Transverse colon (tissue), 4 donors: ENCODE measurements at regions not wholly inside any gene's neighbourhood (a gene's known extent, or its start where the extent isn't known, plus 50 kb on each side); places are given as distances from the start of the nearest gene placed in this dataset.

Source experiments
- DNase-seq: peaks from one replicate; pipeline ENCODE4 v3.0.0-alpha.2; 2019
- H3K27ac ChIP-seq, 4 donors: fragments of 200-600 bp; sonication (generic); 2 replicates each; pipeline ENCODE4 v1.5.1; 2016 to 2018; ENCODE audit warnings: inconsistent platforms in 4 of 4
- H3K27me3 ChIP-seq: fragments of 200-600 bp; sonication (generic); 2 replicates; pipeline ENCODE4 v1.5.1; 2017; ENCODE audit warnings: inconsistent platforms
- H3K36me3 ChIP-seq, 4 donors: fragments of 200-600 bp; sonication (generic); 2 replicates each; pipeline ENCODE4 v1.5.1; 2017 to 2019; ENCODE audit warnings: inconsistent platforms in 4 of 4
- H3K4me1 ChIP-seq, 4 donors: fragments of 200-600 bp; sonication (generic); 2 replicates each; pipeline ENCODE4 v1.5.1; 2017 to 2020; ENCODE audit warnings: inconsistent platforms in 4 of 4
- H3K4me3 ChIP-seq, 4 donors: fragments of 200-600 bp; sonication (generic); 1 replicate in 1 of 4; 2 replicates in 3 of 4; pipeline versions ENCODE4 v1.5.1 to v1.6.1; 2017 to 2019; ENCODE audit warnings: inconsistent platforms in 4 of 4
- H3K9me3 ChIP-seq, 2 donors: fragments of 200-600 bp; sonication (generic); 2 replicates each; pipeline ENCODE4 v1.5.1; 2017 to 2019; ENCODE audit warnings: inconsistent platforms in 2 of 2
- EP300 ChIP-seq: sonication (generic); formaldehyde crosslinking; IDR thresholded peaks from one replicate; pipeline ENCODE4 v1.6.1; 2017; ENCODE audit warnings: antibody characterized with exemption, low read depth
- POLR2A ChIP-seq: fragments of 450-650 bp; IDR thresholded peaks from one replicate; pipeline ENCODE4 v1.6.1; 2016; ENCODE audit warnings: antibody characterized with exemption, mild to moderate bottlenecking, moderate library complexity
- POLR2AphosphoS5 ChIP-seq, 3 donors: sonication (generic); formaldehyde crosslinking; IDR thresholded peaks; one replicate each; pipeline ENCODE4 v1.6.1; 2016; ENCODE audit warnings: antibody characterized with exemption in 3 of 3
- WGBS, 2 donors: methylation state at CpG; one replicate each; pipeline ENCODE4 v1.1.5; 2018; ENCODE audit warnings: low coverage in 1 of 2; 5-methylcytosine and 5-hydroxymethylcytosine counted together
- in situ Hi-C, 4 donors: fragments of 200-750 bp; cut with MboI; loops; one replicate each; pipeline versions ENCODE4 v1.15.0 to v1.15.1; 2017; ENCODE audit warnings: low sequenced_read_pairs in 3 of 4, low pct_ligation_motif_present in 1 of 4, low pct_unique_long_range_greater_than_20kb in 1 of 4
- intact Hi-C: fragments of 100-400 bp; cut with DNase I; formaldehyde crosslinking; loops from one replicate; pipeline ENCODE4 v1.15.1; 2023; ENCODE audit warnings: low total_unique reads
- TF ChIP-seq, protein P1 (sequence below), 5 experiments: fragments of 200-600 bp in 3 of 5; fragments of 450-650 bp in 2 of 5; sonication (generic) in 3 of 5; IDR thresholded peaks; 1 replicate in 2 of 5; 2 replicates in 3 of 5; pipeline ENCODE4 v1.5.1; 2016 to 2017; ENCODE audit warnings: antibody characterized with exemption in 5 of 5, inconsistent platforms in 3 of 5, mild to moderate bottlenecking in 2 of 5, moderate library complexity in 1 of 5

DNA sequence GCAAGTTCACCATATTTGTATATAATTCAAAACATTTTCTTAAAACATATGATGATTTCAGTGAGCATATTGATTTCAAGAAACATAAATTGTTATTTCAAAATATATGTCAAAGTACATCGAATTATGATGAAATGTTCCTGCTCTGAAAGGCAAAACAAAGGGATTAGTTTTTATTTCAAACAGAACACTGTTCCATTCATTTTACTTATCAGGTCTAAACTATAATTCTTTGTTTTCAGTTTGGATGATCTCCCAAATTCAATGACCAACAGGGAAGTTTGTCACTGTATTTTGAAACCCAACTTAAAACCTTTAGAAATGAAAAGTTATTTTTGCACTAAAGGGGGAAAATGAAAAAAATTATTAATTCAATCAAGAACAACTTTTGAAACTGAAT is 610.2 kb downstream of the SLITRK1 start:
- WGBS, 2 donors, result 50 to 66% methylated on average over 1 of the region's 1 CpG
- no peak overlapping the region for H3K27ac ChIP-seq

DNA sequence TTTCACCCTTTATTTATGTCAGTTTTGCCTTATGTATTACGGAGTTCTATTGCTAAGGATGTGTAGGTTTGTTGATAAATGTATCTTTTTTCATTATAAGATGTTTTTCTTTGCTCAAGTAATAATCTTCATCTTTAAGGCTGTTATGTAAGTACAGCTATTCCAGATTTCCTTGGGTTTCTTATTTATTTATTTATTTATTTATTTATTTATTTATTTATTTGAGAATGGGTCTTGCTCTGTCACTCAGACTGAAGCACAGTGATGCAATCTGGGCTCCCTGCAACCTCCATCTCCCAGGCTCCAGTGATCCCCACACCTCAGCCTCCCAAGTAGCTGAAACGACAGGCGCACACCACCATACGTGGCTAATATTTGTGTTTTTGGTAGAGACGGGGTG is 617.0 kb downstream of the SLITRK1 start:
- WGBS, 2 donors, result 65 to 73% methylated on average over 1 to 5 of the region's 5 CpGs
- no peak for TF ChIP-seq POLR2AphosphoS5 (IDR thresholded peaks at IDR 0.05)
- no peak for TF ChIP-seq EP300
- no peak for TF ChIP-seq POLR2A
- TF ChIP-seq, protein P1, sequence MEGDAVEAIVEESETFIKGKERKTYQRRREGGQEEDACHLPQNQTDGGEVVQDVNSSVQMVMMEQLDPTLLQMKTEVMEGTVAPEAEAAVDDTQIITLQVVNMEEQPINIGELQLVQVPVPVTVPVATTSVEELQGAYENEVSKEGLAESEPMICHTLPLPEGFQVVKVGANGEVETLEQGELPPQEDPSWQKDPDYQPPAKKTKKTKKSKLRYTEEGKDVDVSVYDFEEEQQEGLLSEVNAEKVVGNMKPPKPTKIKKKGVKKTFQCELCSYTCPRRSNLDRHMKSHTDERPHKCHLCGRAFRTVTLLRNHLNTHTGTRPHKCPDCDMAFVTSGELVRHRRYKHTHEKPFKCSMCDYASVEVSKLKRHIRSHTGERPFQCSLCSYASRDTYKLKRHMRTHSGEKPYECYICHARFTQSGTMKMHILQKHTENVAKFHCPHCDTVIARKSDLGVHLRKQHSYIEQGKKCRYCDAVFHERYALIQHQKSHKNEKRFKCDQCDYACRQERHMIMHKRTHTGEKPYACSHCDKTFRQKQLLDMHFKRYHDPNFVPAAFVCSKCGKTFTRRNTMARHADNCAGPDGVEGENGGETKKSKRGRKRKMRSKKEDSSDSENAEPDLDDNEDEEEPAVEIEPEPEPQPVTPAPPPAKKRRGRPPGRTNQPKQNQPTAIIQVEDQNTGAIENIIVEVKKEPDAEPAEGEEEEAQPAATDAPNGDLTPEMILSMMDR (IDR thresholded peaks at IDR 0.05), result no peak
- in situ Hi-C loops, result no loop called here

More for the DNA sequence above, 610.2 kb downstream of the SLITRK1 start:
- Histone ChIP-seq H3K4me3 (no peak overlapping the region), H3K27me3 (no peaks in the 10 kb centered on the region), H3K4me1 (no peaks in the 10 kb centered on the region), H3K36me3 (no peaks in the 10 kb centered on the region), H3K9me3 (peaks cover 0 to 5% of the 10 kb centered on the region in 2 donors)
- in situ Hi-C loops, result no loop called here
- TF ChIP-seq EP300, result no peak
- no peak for TF ChIP-seq POLR2A
- TF ChIP-seq, protein P1 (IDR thresholded peaks at IDR 0.05), result no peak
- TF ChIP-seq POLR2AphosphoS5 (IDR thresholded peaks at IDR 0.05), result no peak
- intact Hi-C loops, result no loop called here
- no peak for DNase-seq

DNA sequence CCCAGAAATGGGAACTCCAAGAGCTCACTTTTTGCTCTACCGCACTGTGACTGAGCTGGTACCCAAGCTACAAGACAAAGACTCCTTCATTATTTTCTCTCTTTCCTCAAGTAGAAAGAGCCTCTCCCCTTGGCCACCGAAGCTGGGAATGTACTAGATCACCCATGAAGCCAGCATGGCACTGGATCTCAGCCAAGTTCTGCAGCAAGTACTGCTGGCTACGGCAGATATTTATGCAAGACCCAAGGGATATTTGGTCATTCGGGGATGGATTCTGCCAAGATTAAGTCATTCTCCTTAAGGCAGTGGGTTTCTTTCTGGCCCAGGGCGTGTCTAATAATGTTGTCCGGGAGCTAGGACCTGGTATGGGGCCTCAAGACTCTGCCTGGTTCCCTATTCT is 633.5 kb downstream of the SLITRK1 start:
- H3K27ac ChIP-seq, result no peak overlapping the region
- peaks cover 6 to 20% of the 10 kb centered on the region in 2 donors for H3K9me3 ChIP-seq
- 80 to 82% methylated on average over 3 to 6 of the region's 6 CpGs for WGBS, 2 donors
- intact Hi-C loops (no loop called here), in situ Hi-C loops (no loop called here)
- H3K36me3 ChIP-seq, result no peaks in the 10 kb centered on the region
- TF ChIP-seq POLR2A, result no peak
- no peak for TF ChIP-seq POLR2AphosphoS5 (IDR thresholded peaks at IDR 0.05)
- no peak for TF ChIP-seq EP300
- TF ChIP-seq, protein P1 (IDR thresholded peaks at IDR 0.05), result no peak
- no peak for DNase-seq
- H3K27me3 ChIP-seq, result no peaks in the 10 kb centered on the region
- no peak overlapping the region for H3K4me3 ChIP-seq
- H3K4me1 ChIP-seq, result no peaks in the 10 kb centered on the region

More for the DNA sequence above, 617.0 kb downstream of the SLITRK1 start:
- Histone ChIP-seq H3K27ac (no peak overlapping the region), H3K9me3 (no peaks in the 10 kb centered on the region), H3K36me3 (no peaks in the 10 kb centered on the region), H3K27me3 (no peaks in the 10 kb centered on the region), H3K4me3 (no peak overlapping the region), H3K4me1 (no peaks in the 10 kb centered on the region)
- intact Hi-C loops, result no loop called here
- DNase-seq, result no peak

DNA sequence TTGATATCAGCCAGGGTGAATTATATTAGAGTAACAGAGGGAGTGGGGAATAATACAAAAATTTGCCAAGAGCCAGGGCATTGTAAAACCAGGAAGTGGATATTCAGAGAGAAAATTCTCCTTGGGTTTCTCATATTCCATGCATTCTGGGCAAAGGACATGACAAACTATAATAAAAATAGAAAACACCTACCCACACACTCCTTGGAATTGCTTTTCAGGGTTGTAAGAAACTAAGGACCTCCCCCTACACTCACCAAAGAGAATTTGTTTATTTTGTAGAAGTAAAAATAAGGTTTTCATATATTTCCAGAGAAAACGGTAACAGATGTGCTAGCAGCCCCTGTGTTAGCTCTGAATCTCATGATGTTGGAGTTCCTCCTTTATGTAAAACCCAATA is 649.6 kb downstream of the SLITRK1 start:
- no peaks in the 10 kb centered on the region for H3K27me3 ChIP-seq
- TF ChIP-seq EP300 (no peak), POLR2A (no peak), POLR2AphosphoS5 (IDR thresholded peaks at IDR 0.05) (no peak)
- TF ChIP-seq, protein P1 (IDR thresholded peaks at IDR 0.05), result no peak
- H3K9me3 ChIP-seq, result no peaks in the 10 kb centered on the region
- DNase-seq, result no peak
- H3K4me1 ChIP-seq, result no peaks in the 10 kb centered on the region
- H3K27ac ChIP-seq, result no peak overlapping the region
- intact Hi-C loops (no loop called here), in situ Hi-C loops (no loop called here)
- H3K4me3 ChIP-seq, result no peak overlapping the region
- 60 to 71% methylated on average over 1 of the region's 1 CpG for WGBS, 2 donors
- no peaks in the 10 kb centered on the region for H3K36me3 ChIP-seq
